ENCODE measurements at regions not wholly inside any gene's neighbourhood (a gene's known extent, or its start where the extent isn't known, plus 50 kb on each side); places are given as distances from the start of the nearest gene placed in this dataset.

DNA sequence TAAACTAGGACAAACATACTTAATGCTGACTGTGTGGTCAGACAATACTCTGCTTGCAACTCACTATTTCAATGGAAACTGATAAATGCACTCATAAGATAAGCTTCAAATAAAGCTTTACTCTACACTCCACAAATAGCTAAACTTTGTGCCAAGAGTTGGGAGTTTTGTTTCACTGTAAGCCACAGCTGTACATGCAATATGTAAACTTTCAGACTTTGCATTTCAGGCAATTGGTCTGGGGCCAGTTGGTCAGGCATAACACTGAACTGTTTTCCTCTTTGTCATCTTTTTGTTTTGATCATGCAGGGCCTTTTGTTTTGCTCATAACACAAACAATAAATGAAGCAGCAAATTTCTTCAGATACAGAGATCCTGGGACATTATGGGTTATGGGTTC is 426.2 kb downstream of the IPO8 start:
- Histone ChIP-seq H3K4me1 (ENCODE audit: insufficient read depth) (peaks cover 1% of the 10 kb centered on the region), H3K4me3 (no peak overlapping the region), H3K36me3 (no peaks in the 10 kb centered on the region), H3K9me3 (no peaks in the 10 kb centered on the region), H3K27me3 (no peaks in the 10 kb centered on the region), H3K27ac (no peak overlapping the region)
- intact Hi-C loops (cut with DNase I): no loop called here
- TF ChIP-seq, protein P1, sequence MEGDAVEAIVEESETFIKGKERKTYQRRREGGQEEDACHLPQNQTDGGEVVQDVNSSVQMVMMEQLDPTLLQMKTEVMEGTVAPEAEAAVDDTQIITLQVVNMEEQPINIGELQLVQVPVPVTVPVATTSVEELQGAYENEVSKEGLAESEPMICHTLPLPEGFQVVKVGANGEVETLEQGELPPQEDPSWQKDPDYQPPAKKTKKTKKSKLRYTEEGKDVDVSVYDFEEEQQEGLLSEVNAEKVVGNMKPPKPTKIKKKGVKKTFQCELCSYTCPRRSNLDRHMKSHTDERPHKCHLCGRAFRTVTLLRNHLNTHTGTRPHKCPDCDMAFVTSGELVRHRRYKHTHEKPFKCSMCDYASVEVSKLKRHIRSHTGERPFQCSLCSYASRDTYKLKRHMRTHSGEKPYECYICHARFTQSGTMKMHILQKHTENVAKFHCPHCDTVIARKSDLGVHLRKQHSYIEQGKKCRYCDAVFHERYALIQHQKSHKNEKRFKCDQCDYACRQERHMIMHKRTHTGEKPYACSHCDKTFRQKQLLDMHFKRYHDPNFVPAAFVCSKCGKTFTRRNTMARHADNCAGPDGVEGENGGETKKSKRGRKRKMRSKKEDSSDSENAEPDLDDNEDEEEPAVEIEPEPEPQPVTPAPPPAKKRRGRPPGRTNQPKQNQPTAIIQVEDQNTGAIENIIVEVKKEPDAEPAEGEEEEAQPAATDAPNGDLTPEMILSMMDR (IDR thresholded peaks at IDR 0.05): no peak
- TF ChIP-seq EP300 (IDR thresholded peaks at IDR 0.05) (no peak), POLR2A (IDR thresholded peaks at IDR 0.05) (no peak)
- DNase-seq: no peak

DNA sequence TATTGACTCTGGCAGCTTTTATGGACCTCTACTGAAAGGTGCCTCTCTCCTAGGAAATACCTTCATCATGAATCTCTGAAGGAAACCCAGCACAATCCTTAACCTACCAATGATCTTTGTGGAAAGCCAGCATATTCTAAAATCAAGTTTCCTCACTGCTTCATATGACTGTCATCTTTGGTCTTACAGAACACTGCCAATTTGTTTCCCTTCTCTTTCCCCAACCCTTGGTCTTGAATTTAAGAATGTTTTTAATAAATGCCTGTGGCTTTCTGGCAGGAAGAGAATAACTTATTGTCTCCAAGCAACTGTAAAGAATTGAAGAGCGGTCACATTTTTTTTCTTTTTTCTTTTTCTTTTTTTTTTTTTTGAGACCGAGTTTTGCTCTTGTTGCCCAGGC is 427.6 kb downstream of the IPO8 start:
- no peak for DNase-seq
- Histone ChIP-seq H3K4me1 (ENCODE audit: insufficient read depth) (peaks cover 1% of the 10 kb centered on the region), H3K4me3 (no peak overlapping the region), H3K9me3 (peaks cover 0 to 4% of the 10 kb centered on the region in 2 donors), H3K27ac (no peak overlapping the region), H3K36me3 (no peaks in the 10 kb centered on the region), H3K27me3 (no peaks in the 10 kb centered on the region)
- intact Hi-C loops (cut with DNase I): no loop called here
- no peak for TF ChIP-seq POLR2A (IDR thresholded peaks at IDR 0.05)
- TF ChIP-seq EP300 (IDR thresholded peaks at IDR 0.05): no peak
- TF ChIP-seq, protein P1 (IDR thresholded peaks at IDR 0.05): no peak
- WGBS, 3 donors: 89 to 91% (median 91%) methylated on average over 2 of the region's 2 CpGs

DNA sequence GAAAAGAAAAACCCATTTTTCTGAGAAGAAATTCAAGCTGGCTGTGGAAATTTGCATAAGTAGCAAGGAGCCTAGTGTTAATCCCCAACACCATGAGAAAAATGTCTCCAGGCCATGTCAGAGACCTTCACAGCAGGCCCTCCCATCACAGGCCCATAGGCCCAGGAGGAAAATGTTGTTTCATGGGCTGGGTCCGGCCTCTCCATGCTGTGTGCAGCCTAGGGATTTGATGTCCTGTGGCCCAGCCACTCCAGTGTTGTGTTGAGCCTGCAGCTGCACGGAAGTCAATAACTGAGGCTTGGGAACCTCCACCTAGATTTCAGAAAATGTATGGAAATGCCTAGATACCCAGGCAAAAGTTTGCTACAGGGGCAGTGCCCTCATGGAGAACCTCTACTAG is 432.2 kb downstream of the IPO8 start:
- Histone ChIP-seq H3K27me3 (no peaks in the 10 kb centered on the region), H3K36me3 (no peaks in the 10 kb centered on the region), H3K4me1 (ENCODE audit: insufficient read depth) (no peaks in the 10 kb centered on the region), H3K4me3 (no peak overlapping the region), H3K27ac (no peak overlapping the region), H3K9me3 (peaks cover 0 to 4% of the 10 kb centered on the region in 2 donors)
- TF ChIP-seq POLR2A (IDR thresholded peaks at IDR 0.05) (no peak), EP300 (IDR thresholded peaks at IDR 0.05) (no peak)
- TF ChIP-seq, protein P1 (IDR thresholded peaks at IDR 0.05): no peak
- no peak for DNase-seq
- intact Hi-C loops (cut with DNase I): no loop called here
- WGBS, 3 donors: 72 to 100% (median 90%) methylated on average over 2 of the region's 2 CpGs

DNA sequence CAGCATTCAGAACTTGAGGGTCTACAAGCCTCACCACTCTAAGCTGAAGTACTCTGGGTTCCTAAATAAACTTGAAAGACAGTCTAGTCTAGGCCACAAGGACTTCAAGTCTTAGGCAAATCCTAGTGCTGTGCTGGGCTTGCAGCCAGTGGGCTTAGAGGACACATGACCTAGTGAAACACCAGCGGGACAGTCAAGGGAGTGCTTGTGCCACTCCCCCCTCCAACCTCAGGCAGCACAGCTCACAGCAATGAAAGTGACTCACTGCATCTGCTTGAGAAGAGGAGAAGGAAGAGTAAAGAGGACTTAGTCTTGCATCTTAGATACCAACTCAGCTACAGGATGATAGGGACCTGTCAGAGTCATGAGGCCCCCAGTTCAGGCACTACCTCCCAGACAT is 438.1 kb downstream of the IPO8 start:
- intact Hi-C loops (cut with DNase I): no loop called here
- 75 to 80% (median 77%) methylated on average over 1 of the region's 1 CpG for WGBS, 3 donors
- H3K4me3 ChIP-seq: no peak overlapping the region

More for the DNA sequence above, 438.1 kb downstream of the IPO8 start:
- Histone ChIP-seq H3K36me3 (no peaks in the 10 kb centered on the region), H3K4me1 (ENCODE audit: insufficient read depth) (no peaks in the 10 kb centered on the region), H3K27ac (no peak overlapping the region), H3K9me3 (no peaks in the 10 kb centered on the region), H3K27me3 (no peaks in the 10 kb centered on the region)
- no peak for DNase-seq
- TF ChIP-seq, protein P1 (IDR thresholded peaks at IDR 0.05): no peak
- TF ChIP-seq EP300 (IDR thresholded peaks at IDR 0.05) (no peak), POLR2A (IDR thresholded peaks at IDR 0.05) (no peak)

Data from ovary (tissue), 7 donors.